ENCODE measurements at regions not wholly inside any gene's neighbourhood (a gene's known extent, or its start where the extent isn't known, plus 50 kb on each side); places are given as distances from the start of the nearest gene placed in this dataset.

GRCh38 chr3:6155650-6156338 lies 705.1 kb upstream of the GRM7 start:
- DNase-seq (ENCODE audit: low read depth), result no peak

GRCh38 chr3:6165951-6166350 lies 695.0 kb upstream of the GRM7 start:
- H3K4me3 ChIP-seq (ENCODE audit: low read depth, low read length), result no peak overlapping the region
- DNase-seq (ENCODE audit: low read depth), result no peak

More at GRCh38 chr3:6155650-6156338, 705.1 kb upstream of the GRM7 start:
- no peak overlapping the region for H3K4me3 ChIP-seq (ENCODE audit: low read depth, low read length)

GRCh38 chr3:6168256-6168655 lies 692.7 kb upstream of the GRM7 start:
- H3K4me3 ChIP-seq (ENCODE audit: low read depth, low read length), result no peak overlapping the region
- no peak for DNase-seq (ENCODE audit: low read depth)

DNA sequence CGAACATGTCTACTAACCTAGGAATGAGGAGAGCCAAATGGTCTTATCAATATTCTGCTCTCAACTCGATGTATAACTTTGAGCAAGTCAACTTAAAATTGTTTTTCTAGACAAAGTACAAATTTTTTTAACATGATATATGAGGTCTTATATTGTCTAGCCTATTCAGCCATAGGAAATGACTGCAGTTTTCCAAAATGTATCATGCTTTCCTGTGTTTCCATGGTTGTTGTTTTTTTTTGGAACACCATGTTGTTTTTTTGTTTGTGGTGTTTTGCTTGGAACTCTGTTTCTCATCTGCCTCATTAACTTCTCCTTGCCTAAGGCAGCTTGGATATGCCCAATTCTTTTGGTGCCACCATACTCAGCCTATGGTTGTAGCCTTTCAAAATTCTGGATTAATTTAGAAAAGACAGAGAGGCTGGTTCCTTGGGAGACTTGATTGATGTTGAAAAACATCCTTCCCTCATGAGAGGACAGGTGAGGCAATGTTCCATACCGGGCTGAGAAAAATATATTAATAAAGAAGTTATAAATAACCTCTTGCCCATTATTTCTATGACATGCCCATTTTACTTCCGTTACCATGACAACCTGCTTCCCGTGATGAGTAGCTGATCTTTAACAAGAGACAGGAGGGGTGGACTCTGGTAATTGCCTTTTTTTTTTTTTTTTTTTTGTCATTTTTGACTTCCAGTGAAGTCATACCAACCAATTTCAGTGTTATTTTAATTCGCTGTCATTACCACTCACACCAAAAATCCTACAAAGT lies 687.9 kb upstream of the GRM7 start:
- no peak overlapping the region for H3K4me3 ChIP-seq (ENCODE audit: low read depth, low read length)
- DNase-seq (ENCODE audit: low read depth), result no peak

GRCh38 chr3:6177417-6177816 lies 683.5 kb upstream of the GRM7 start:
- no peak overlapping the region for H3K4me3 ChIP-seq (ENCODE audit: low read depth, low read length)

DNA sequence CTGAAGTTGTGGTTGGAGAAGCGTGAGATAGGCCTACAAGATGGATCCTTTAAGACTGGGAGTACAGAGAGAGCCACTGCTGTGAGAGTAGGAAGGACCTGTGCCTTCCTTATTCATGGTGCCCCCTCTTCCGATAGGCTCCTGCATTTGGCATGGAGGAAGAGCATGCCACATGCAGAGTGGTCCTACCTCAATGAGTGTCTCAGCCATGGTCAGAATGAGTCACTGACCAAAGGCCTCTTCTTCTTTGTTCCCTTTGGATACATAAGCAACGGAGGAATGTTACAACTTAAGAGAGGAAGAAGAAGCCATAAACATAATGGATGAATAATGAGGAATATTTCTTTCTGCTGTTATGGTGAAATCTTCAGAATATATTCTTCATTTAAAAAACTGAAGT lies 681.2 kb upstream of the GRM7 start:
- no peak for DNase-seq (ENCODE audit: low read depth)

More at GRCh38 chr3:6177417-6177816, 683.5 kb upstream of the GRM7 start:
- no peak for DNase-seq (ENCODE audit: low read depth)

GRCh38 chr3:6180171-6180570 lies 680.7 kb upstream of the GRM7 start:
- no peak overlapping the region for H3K4me3 ChIP-seq (ENCODE audit: low read depth, low read length)
- DNase-seq (ENCODE audit: low read depth), result no peak

More for the DNA sequence above, 681.2 kb upstream of the GRM7 start:
- no peak overlapping the region for H3K4me3 ChIP-seq (ENCODE audit: low read depth, low read length)

DNA sequence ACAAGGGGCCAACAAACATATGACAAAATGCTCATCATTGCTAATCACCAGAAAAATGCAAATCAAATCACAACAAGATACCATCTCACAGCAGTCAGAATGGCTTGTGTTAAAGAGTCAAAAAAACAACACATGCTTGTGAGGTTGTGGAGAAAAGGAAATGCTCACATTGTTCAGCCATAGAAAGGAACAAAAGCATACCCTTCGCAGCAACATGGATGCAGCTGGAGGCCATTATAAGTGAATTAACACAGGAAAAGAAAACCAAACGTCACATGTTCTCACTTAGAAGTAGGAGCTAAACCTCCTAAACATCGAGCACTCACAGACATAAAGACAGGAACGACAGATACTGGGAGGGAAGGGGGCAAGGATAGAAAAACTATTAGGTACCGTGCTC lies 678.4 kb upstream of the GRM7 start:
- no peak overlapping the region for H3K4me3 ChIP-seq (ENCODE audit: low read depth, low read length)
- no peak for DNase-seq (ENCODE audit: low read depth)

- H3K4me3 ChIP-seq (ENCODE audit: low read depth, low read length), result no peak overlapping the region
- no peak for DNase-seq (ENCODE audit: low read depth)
Observed at GRCh38 chr3:6182909-6183308, 678.0 kb upstream of the GRM7 start.

GRCh38 chr3:6189384-6189783 lies 671.5 kb upstream of the GRM7 start:
- H3K4me3 ChIP-seq (ENCODE audit: low read depth, low read length), result no peak overlapping the region
- no peak for DNase-seq (ENCODE audit: low read depth)

DNA sequence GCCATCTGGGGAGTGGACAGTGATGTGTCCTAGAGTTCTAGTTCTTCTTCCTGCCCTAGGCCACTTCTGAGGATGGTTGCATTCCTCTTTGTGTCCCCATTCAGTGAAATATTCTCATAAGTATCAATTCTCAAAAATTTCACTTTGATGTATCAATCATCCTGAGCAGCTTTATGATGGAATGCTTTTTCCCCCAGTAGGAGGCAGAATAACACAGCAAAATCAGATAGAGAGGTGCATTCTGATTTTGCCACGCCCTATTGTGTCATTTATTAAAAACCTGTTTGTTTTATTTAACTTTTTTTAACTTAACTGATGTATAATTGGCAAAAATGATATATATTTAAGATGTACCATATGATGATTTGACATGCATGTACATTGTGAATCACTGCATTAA lies 656.0 kb upstream of the GRM7 start:
- DNase-seq (ENCODE audit: low read depth), result no peak
- no peak overlapping the region for H3K4me3 ChIP-seq (ENCODE audit: low read depth, low read length)

DNA sequence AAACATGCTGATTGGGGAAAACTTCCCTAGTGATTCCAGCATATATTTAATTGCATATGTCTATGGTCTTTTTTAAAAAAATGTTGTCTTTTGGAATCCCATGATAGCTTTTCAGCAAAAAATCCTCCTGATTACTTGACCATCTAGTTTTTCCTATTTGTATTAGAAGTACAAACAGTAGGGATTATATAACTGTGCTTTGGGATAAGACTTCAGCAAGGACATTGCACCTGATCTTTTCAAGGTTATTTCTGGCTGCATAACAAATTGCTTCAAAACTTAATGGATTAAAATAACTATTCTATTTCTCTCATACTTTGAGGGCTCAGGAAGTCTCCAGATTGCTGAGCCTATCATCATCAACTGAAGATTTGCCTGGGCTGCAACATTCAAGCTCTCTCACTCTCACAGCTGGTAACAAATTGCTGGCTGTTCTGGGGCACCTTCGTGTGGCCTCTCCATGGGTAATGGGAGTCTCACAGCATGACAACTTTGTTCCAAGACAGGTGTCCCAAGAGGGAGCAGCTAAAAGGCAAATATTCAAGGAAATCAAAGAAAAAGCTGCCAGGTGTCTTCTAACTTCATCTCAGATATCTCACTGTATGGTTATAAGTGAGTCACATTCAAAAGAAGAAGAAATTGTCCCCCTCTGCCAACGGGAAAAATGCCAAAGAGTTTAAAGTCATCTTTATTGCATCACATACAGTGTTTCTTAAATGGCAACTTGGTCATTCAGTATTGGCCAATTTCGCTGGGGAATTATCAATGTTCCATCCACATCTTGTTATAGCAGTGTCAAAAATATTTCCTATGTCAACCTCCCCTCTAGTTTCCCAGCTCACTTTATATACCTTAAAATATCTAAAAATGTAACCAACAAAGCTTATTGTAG lies 644.5 kb upstream of the GRM7 start:
- H3K4me3 ChIP-seq (ENCODE audit: low read depth, low read length), result no peak overlapping the region

GRCh38 chr3:6220447-6220846 lies 640.5 kb upstream of the GRM7 start:
- DNase-seq (ENCODE audit: low read depth), result no peak
- no peak overlapping the region for H3K4me3 ChIP-seq (ENCODE audit: low read depth, low read length)

More for the DNA sequence above, 644.5 kb upstream of the GRM7 start:
- no peak for DNase-seq (ENCODE audit: low read depth)

GRCh38 chr3:6222069-6222468 lies 638.8 kb upstream of the GRM7 start:
- no peak overlapping the region for H3K4me3 ChIP-seq (ENCODE audit: low read depth, low read length)
- no peak for DNase-seq (ENCODE audit: low read depth)

- no peak overlapping the region for H3K4me3 ChIP-seq (ENCODE audit: low read depth, low read length)
- DNase-seq (ENCODE audit: low read depth), result no peak
Observed at GRCh38 chr3:6223572-6223971, 637.3 kb upstream of the GRM7 start.

GRCh38 chr3:6228958-6229683 lies 631.8 kb upstream of the GRM7 start:
- no peak overlapping the region for H3K4me3 ChIP-seq (ENCODE audit: low read depth, low read length)
- no peak for DNase-seq (ENCODE audit: low read depth)

- no peak overlapping the region for H3K4me3 ChIP-seq (ENCODE audit: low read depth, low read length)
- DNase-seq (ENCODE audit: low read depth), result no peak
Observed at GRCh38 chr3:6229778-6230410, 631.0 kb upstream of the GRM7 start.

DNA sequence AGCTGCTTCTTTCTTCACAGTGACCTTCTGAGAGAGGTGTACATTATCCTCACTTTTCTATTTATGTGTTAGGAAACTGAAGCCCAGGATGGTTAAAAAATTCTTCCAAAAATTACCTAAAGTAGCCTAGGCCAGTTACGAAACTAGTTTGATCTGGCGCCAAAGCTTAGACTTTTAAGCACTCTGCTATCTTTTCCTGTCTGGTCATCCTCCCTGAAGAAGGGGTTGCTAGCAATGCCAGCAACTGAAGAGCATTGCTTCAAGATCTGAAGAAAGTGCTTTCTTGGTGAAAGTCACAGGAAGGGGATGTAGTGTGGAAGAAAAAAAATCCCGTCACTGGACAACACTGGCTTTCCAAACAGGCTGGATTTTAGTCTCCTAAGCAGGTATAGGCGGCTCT lies 618.8 kb upstream of the GRM7 start:
- H3K4me3 ChIP-seq (ENCODE audit: low read depth, low read length), result no peak overlapping the region
- DNase-seq (ENCODE audit: low read depth), result no peak

DNA sequence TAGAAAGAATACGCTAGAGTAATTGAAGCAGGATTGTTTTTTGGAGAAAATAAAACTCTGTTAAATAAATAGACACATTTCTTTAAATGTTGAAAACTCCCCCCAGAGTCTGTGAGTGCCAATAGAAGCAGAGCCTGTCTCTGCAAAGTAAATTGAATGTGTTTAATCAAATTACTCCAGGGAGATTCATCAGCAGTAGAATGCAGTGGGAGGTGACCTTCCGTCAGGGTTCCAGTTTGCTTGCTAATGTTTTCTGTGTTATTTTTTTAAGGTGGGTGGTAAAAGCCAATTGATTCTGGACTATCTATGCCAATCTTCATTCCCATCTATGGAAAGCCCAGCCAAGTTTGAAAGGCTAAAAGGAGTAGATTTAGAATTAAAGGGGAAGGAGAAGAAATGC lies 612.4 kb upstream of the GRM7 start:
- DNase-seq (ENCODE audit: low read depth), result no peak
- no peak overlapping the region for H3K4me3 ChIP-seq (ENCODE audit: low read depth, low read length)
